ENCODE measurements at regions not wholly inside any gene's neighbourhood (a gene's known extent, or its start where the extent isn't known, plus 50 kb on each side); places are given as distances from the start of the nearest gene placed in this dataset.

- no peak overlapping the region for H3K4me3 ChIP-seq (ENCODE audit: low read depth, low read length)
- DNase-seq (ENCODE audit: low read depth) = no peak
- no peak for TF ChIP-seq CTCF (conservative IDR thresholded peaks at IDR 0.05; ENCODE audit: low read depth, low read length)
These were observed 369.1 kb downstream of the S1PR1 start for GRCh38 chr1:101605878-101606277.

DNA sequence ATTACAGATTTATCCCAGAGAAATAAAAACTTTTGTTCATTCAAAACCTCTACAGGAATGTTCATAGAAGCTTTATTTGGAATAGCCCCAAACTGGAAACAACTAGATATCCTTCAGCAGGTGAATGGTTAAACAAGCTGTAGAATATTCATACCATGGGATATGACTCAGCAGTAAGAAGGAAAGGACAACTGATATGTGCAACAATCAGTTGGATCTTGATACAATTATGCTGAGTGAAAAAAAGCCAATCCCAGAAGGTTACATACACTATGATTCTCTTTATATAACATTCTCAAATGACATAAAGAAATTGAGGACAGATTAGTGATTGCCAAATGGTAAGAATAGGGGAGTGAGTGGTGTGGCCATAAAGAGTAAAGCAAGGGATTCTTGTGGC, 376.7 kb downstream of the S1PR1 start:
- H3K4me3 ChIP-seq (ENCODE audit: low read depth, low read length) = no peak overlapping the region
- no peak for TF ChIP-seq CTCF (conservative IDR thresholded peaks at IDR 0.05; ENCODE audit: low read depth, low read length)
- peak; percentile 2 for DNase-seq (ENCODE audit: low read depth)

DNA sequence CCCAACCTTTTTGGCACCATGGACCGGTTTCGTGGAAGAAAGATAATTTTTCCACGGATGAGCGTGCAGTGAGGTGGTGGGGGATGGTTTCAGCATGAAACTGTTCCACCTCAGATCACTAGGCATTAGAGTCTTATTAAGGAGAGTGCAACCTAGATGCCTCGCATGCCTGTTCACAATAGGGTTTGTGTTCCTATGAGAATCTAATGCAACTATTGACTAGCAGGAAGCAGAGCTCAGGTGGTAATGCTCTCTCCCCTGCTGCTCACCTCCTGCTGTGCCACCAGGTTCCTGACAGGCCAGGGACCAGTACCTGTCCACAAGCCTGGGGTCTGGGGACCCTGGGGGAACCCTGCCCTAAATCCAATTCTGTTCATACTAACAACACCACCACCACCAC, 377.8 kb downstream of the OLFM3 start:
- no peak overlapping the region for H3K4me3 ChIP-seq (ENCODE audit: low read depth, low read length)
- no peak for DNase-seq (ENCODE audit: low read depth)
- TF ChIP-seq CTCF (conservative IDR thresholded peaks at IDR 0.05; ENCODE audit: low read depth, low read length) = no peak

GRCh38 chr1:101632548-101633272, 364.0 kb downstream of the OLFM3 start:
- TF ChIP-seq CTCF (conservative IDR thresholded peaks at IDR 0.05; ENCODE audit: low read depth, low read length) = no peak
- DNase-seq (ENCODE audit: low read depth) = no peak

GRCh38 chr1:101645810-101646209, 350.9 kb downstream of the OLFM3 start:
- DNase-seq (ENCODE audit: low read depth) = no peak
- no peak overlapping the region for H3K4me3 ChIP-seq (ENCODE audit: low read depth, low read length)
- no peak for TF ChIP-seq CTCF (conservative IDR thresholded peaks at IDR 0.05; ENCODE audit: low read depth, low read length)

More at GRCh38 chr1:101632548-101633272, 364.0 kb downstream of the OLFM3 start:
- H3K4me3 ChIP-seq (ENCODE audit: low read depth, low read length) = no peak overlapping the region

GRCh38 chr1:101652484-101652883, 344.2 kb downstream of the OLFM3 start:
- no peak overlapping the region for H3K4me3 ChIP-seq (ENCODE audit: low read depth, low read length)
- no peak for TF ChIP-seq CTCF (conservative IDR thresholded peaks at IDR 0.05; ENCODE audit: low read depth, low read length)
- no peak for DNase-seq (ENCODE audit: low read depth)

- H3K4me3 ChIP-seq (ENCODE audit: low read depth, low read length) = no peak overlapping the region
- TF ChIP-seq CTCF (conservative IDR thresholded peaks at IDR 0.05; ENCODE audit: low read depth, low read length) = peak; percentile 39
- no peak for DNase-seq (ENCODE audit: low read depth)
These were observed 343.2 kb downstream of the OLFM3 start for GRCh38 chr1:101653482-101653946.

Data from epithelial cell of proximal tubule (primary cell).